ENCODE measurements at regions not wholly inside any gene's neighbourhood (a gene's known extent, or its start where the extent isn't known, plus 50 kb on each side); places are given as distances from the start of the nearest gene placed in this dataset.

GRCh38 chr1:96072021-96072420 lies 649.6 kb upstream of the PTBP2 start:
- H3K36me3 ChIP-seq (ENCODE audit: low read depth): no peaks in the 10 kb centered on the region
- intact Hi-C loops (cut with micrococcal nuclease; ENCODE audit: unreplicated experiment): no loop called here
- no peak overlapping the region for H3K4me2 ChIP-seq
- ChIA-PET POLR2A (ENCODE audit: unreplicated experiment) (no interaction called here), CTCF (interaction anchor here (0.6 kb wide), 1 partner anchor 1171 kb away, joined by 3 read pairs; no protein-coding TSS in a partner anchor)
- DNase-seq: no peak
- no peaks in the 10 kb centered on the region for H4K20me1 ChIP-seq (ENCODE audit: insufficient read depth)
- H3K27ac ChIP-seq: no peak overlapping the region
- no peak overlapping the region for H3K4me3 ChIP-seq
- BruUV-seq (replicated peaks): no TSS peak
- no peaks in the 10 kb centered on the region for H3F3A ChIP-seq (ENCODE audit: insufficient read depth, low read depth)
- no peaks in the 10 kb centered on the region for H3K79me2 ChIP-seq (ENCODE audit: low read depth)
- H3K4me1 ChIP-seq (replicated peaks; ENCODE audit: insufficient read depth): no peaks in the 10 kb centered on the region
- TF ChIP-seq CTCF (conservative IDR thresholded peaks at IDR 0.05) (no peak), EZH2 (IDR thresholded peaks at IDR 0.05; ENCODE audit: low read depth) (no peak)
- H3K9me2 ChIP-seq (ENCODE audit: insufficient read depth): no peaks in the 10 kb centered on the region; the same call in 1 of the 2 replicates
- no peak overlapping the region for H2AFZ ChIP-seq
- H3K27me3 ChIP-seq (ENCODE audit: insufficient read depth, low read depth): no peaks in the 10 kb centered on the region
- H3K9me3 ChIP-seq (ENCODE audit: insufficient read depth, low read depth): no peaks in the 10 kb centered on the region

GRCh38 chr1:96073100-96073499 lies 648.5 kb upstream of the PTBP2 start:
- H3K27me3 ChIP-seq (ENCODE audit: insufficient read depth, low read depth): no peaks in the 10 kb centered on the region
- H3K9me2 ChIP-seq (ENCODE audit: insufficient read depth): no peaks in the 10 kb centered on the region; the same call in 1 of the 2 replicates
- no peaks in the 10 kb centered on the region for H3K79me2 ChIP-seq (ENCODE audit: low read depth)
- TF ChIP-seq CTCF (conservative IDR thresholded peaks at IDR 0.05) (no peak), EZH2 (IDR thresholded peaks at IDR 0.05; ENCODE audit: low read depth) (no peak)
- ChIA-PET CTCF (no interaction called here), POLR2A (ENCODE audit: unreplicated experiment) (interaction anchor here (0.6 kb wide), 1 partner anchor 524 kb away, joined by 3 read pairs; no protein-coding TSS in a partner anchor)
- H3K9me3 ChIP-seq (ENCODE audit: insufficient read depth, low read depth): no peaks in the 10 kb centered on the region
- H3F3A ChIP-seq (ENCODE audit: insufficient read depth, low read depth): no peaks in the 10 kb centered on the region
- H3K4me3 ChIP-seq: no peak overlapping the region
- no peaks in the 10 kb centered on the region for H3K4me1 ChIP-seq (replicated peaks; ENCODE audit: insufficient read depth)
- no peak overlapping the region for H2AFZ ChIP-seq
- no peak overlapping the region for H3K27ac ChIP-seq
- no peaks in the 10 kb centered on the region for H4K20me1 ChIP-seq (ENCODE audit: insufficient read depth)
- intact Hi-C loops (cut with micrococcal nuclease; ENCODE audit: unreplicated experiment): no loop called here
- no peak overlapping the region for H3K4me2 ChIP-seq
- no TSS peak for BruUV-seq (replicated peaks)
- H3K36me3 ChIP-seq (ENCODE audit: low read depth): no peaks in the 10 kb centered on the region
- DNase-seq: no peak

- DNase-seq: no peak
- CTCF ChIA-PET: no interaction called here
- POLR2A ChIA-PET (ENCODE audit: unreplicated experiment): no interaction called here
Measured at GRCh38 chr1:96074422-96074821, 647.2 kb upstream of the PTBP2 start.

More at GRCh38 chr1:96074422-96074821, 647.2 kb upstream of the PTBP2 start:
- no peaks in the 10 kb centered on the region for H3K79me2 ChIP-seq (ENCODE audit: low read depth)
- no peak overlapping the region for H3K4me3 ChIP-seq
- no peaks in the 10 kb centered on the region for H3K36me3 ChIP-seq (ENCODE audit: low read depth)
- BruUV-seq (replicated peaks): no TSS peak
- no peaks in the 10 kb centered on the region; the same call in 1 of the 2 replicates for H3K9me2 ChIP-seq (ENCODE audit: insufficient read depth)
- no peaks in the 10 kb centered on the region for H4K20me1 ChIP-seq (ENCODE audit: insufficient read depth)
- TF ChIP-seq EZH2 (IDR thresholded peaks at IDR 0.05; ENCODE audit: low read depth) (no peak), CTCF (conservative IDR thresholded peaks at IDR 0.05) (no peak)
- H3K4me2 ChIP-seq: no peak overlapping the region
- H3K4me1 ChIP-seq (replicated peaks; ENCODE audit: insufficient read depth): no peaks in the 10 kb centered on the region
- H3K9me3 ChIP-seq (ENCODE audit: insufficient read depth, low read depth): no peaks in the 10 kb centered on the region
- H2AFZ ChIP-seq: no peak overlapping the region
- intact Hi-C loops (cut with micrococcal nuclease; ENCODE audit: unreplicated experiment): no loop called here
- no peaks in the 10 kb centered on the region for H3K27me3 ChIP-seq (ENCODE audit: insufficient read depth, low read depth)
- no peaks in the 10 kb centered on the region for H3F3A ChIP-seq (ENCODE audit: insufficient read depth, low read depth)
- H3K27ac ChIP-seq: no peak overlapping the region

Data from PC-9 (cell line).